Lung (tissue), 11 donors: ENCODE measurements at regions not wholly inside any gene's neighbourhood (a gene's known extent, or its start where the extent isn't known, plus 50 kb on each side); places are given as distances from the start of the nearest gene placed in this dataset.

Experiments
- ATAC-seq: fragments of 200-7000 bp; cut with Tn5 transposase; one replicate; pipeline ENCODE4 v1.9.1; 2020; ENCODE audit warnings: moderate number of reproducible peaks; ENCODE audit not compliant: insufficient read depth, low FRiP score
- DNase-seq, 3 donors: peaks; one replicate each; pipeline ENCODE4 v3.0.0-alpha.2; 2013 to 2017
- H3K27ac ChIP-seq, 2 donors: one replicate each; pipeline ENCODE4 v1.5.1; 2013; ENCODE audit warnings: mild to moderate bottlenecking in 2 of 2, moderate library complexity in 2 of 2, control low read depth in 1 of 2, inconsistent platforms in 1 of 2, low read depth in 1 of 2, low read length in 1 of 2
- H3K27me3 ChIP-seq, 3 donors: one replicate each; pipeline ENCODE4 v1.5.1; 2013; ENCODE audit warnings: low read length in 2 of 3; ENCODE audit not compliant: control insufficient read depth in 3 of 3, insufficient read depth in 3 of 3
- H3K36me3 ChIP-seq, 4 donors: one replicate each; pipeline ENCODE4 v1.5.1; 2013; ENCODE audit warnings: low read length in 4 of 4, mild to moderate bottlenecking in 1 of 4, moderate library complexity in 1 of 4; ENCODE audit not compliant: control insufficient read depth in 4 of 4, insufficient read depth in 4 of 4
- H3K4me1 ChIP-seq, 5 donors: one replicate each; pipeline ENCODE4 v1.5.1; 2013; ENCODE audit warnings: low read length in 5 of 5, mild to moderate bottlenecking in 2 of 5, moderate library complexity in 1 of 5; ENCODE audit not compliant: control insufficient read depth in 5 of 5, insufficient read depth in 5 of 5
- H3K4me3 ChIP-seq: one replicate; pipeline ENCODE4 v1.5.1; 2013; ENCODE audit warnings: mild to moderate bottlenecking, control low read depth, moderate library complexity
- H3K9ac ChIP-seq, 2 donors: one replicate each; pipeline ENCODE4 v1.5.1; 2013; ENCODE audit warnings: low read length in 2 of 2, control low read depth in 1 of 2; ENCODE audit not compliant: insufficient read depth in 1 of 2
- H3K9me3 ChIP-seq, 4 donors: one replicate each; pipeline ENCODE4 v1.5.1; 2013; ENCODE audit warnings: low read length in 3 of 4, mild to moderate bottlenecking in 1 of 4, moderate library complexity in 1 of 4; ENCODE audit not compliant: control insufficient read depth in 4 of 4, insufficient read depth in 3 of 4
- WGBS, 2 donors: extraction: QIAGEN DNeasy Blood & Tissue Kit; methylation state at CpG; one replicate each; pipeline ENCODE4 v1.1.7; 2013; 5-methylcytosine and 5-hydroxymethylcytosine counted together
- TF ChIP-seq, protein P1 (sequence below): IDR thresholded peaks from 2 replicates; pipeline ENCODE4 v1.5.1; 2012; ENCODE audit warnings: mild to moderate bottlenecking; ENCODE audit errors: control extremely low read depth, extremely low read depth
- donor health status: control.
- donor health status: control.
- donor health status: Bipolar disorder and iron deficiency.
- donor health status: healthy.
- donor health status: DM: yes; HTN: yes; CAD: no.

- Histone ChIP-seq H3K9ac (no peak overlapping the region), H3K27ac (no peak overlapping the region), H3K4me3 (no peak overlapping the region), H3K36me3 (no peaks in the 10 kb centered on the region), H3K9me3 (no peaks in the 10 kb centered on the region), H3K27me3 (no peaks in the 10 kb centered on the region), H3K4me1 (peaks cover 0 to 28% (median 5%) of the 10 kb centered on the region in 5 donors)
- 39 to 63% methylated on average over 2 of the region's 2 CpGs for WGBS, 2 donors
- TF ChIP-seq, protein P1, sequence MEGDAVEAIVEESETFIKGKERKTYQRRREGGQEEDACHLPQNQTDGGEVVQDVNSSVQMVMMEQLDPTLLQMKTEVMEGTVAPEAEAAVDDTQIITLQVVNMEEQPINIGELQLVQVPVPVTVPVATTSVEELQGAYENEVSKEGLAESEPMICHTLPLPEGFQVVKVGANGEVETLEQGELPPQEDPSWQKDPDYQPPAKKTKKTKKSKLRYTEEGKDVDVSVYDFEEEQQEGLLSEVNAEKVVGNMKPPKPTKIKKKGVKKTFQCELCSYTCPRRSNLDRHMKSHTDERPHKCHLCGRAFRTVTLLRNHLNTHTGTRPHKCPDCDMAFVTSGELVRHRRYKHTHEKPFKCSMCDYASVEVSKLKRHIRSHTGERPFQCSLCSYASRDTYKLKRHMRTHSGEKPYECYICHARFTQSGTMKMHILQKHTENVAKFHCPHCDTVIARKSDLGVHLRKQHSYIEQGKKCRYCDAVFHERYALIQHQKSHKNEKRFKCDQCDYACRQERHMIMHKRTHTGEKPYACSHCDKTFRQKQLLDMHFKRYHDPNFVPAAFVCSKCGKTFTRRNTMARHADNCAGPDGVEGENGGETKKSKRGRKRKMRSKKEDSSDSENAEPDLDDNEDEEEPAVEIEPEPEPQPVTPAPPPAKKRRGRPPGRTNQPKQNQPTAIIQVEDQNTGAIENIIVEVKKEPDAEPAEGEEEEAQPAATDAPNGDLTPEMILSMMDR: no peak
- ATAC-seq (peak; percentile 81), DNase-seq (peak; percentile 95 to 98 (median 98))
These were observed 215.6 kb upstream of the RBMS3 start for GRCh38 chr3:29065211-29065785.

- ATAC-seq (no peak), DNase-seq (no peak)
- no peaks in the 10 kb centered on the region for H3K9me3 ChIP-seq
- H3K4me3 ChIP-seq: no peak overlapping the region
- H3K9ac ChIP-seq: no peak overlapping the region
- TF ChIP-seq, protein P1: no peak
- H3K27ac ChIP-seq: no peak overlapping the region
- 91 to 93% methylated on average over 4 of the region's 4 CpGs for WGBS, 2 donors
- no peaks in the 10 kb centered on the region for H3K27me3 ChIP-seq
- peaks cover 0 to 28% (median 5%) of the 10 kb centered on the region in 5 donors for H3K4me1 ChIP-seq
- H3K36me3 ChIP-seq: no peaks in the 10 kb centered on the region
These were observed 213.9 kb upstream of the RBMS3 start for GRCh38 chr3:29067007-29067406.

GRCh38 chr3:29070959-29071634, 209.8 kb upstream of the RBMS3 start:
- no peaks in the 10 kb centered on the region for H3K9me3 ChIP-seq
- no peak overlapping the region for H3K9ac ChIP-seq
- ATAC-seq (no peak), DNase-seq (no peak)
- H3K36me3 ChIP-seq: no peaks in the 10 kb centered on the region
- H3K27me3 ChIP-seq: no peaks in the 10 kb centered on the region
- H3K27ac ChIP-seq: no peak overlapping the region
- no peak overlapping the region for H3K4me3 ChIP-seq
- TF ChIP-seq, protein P1: no peak
- WGBS, 2 donors: 84 to 86% methylated on average over 3 of the region's 3 CpGs
- peaks cover 0 to 5% (median 0%) of the 10 kb centered on the region in 5 donors for H3K4me1 ChIP-seq
